Activated T-helper 1 cell treated with anti-CD3 and anti-CD28 coated beads, Interleukin-2, amount 50 U/mL, for 16 hours (primary cell): ENCODE measurements at regions not wholly inside any gene's neighbourhood (a gene's known extent, or its start where the extent isn't known, plus 50 kb on each side); places are given as distances from the start of the nearest gene placed in this dataset.

ENCODE experiments used
- DNase-seq, 2 donors: peaks; one replicate each; pipeline ENCODE4 v3.0.0-alpha.2; 2020; ENCODE audit warnings: low read depth in 1 of 2, low spot score in 1 of 2

- no peak for DNase-seq
Measured at GRCh38 chr18:8536231-8536630, 73.0 kb upstream of the RAB12 start.

GRCh38 chr18:8536922-8537321, 72.3 kb upstream of the RAB12 start:
- DNase-seq = no peak

GRCh38 chr18:8537400-8537799, 71.8 kb upstream of the RAB12 start:
- no peak for DNase-seq

- no peak for DNase-seq
Measured at GRCh38 chr18:8538935-8539334, 70.3 kb upstream of the RAB12 start.

- DNase-seq = no peak
Measured at GRCh38 chr18:8546677-8547076, 62.6 kb upstream of the RAB12 start.

- no peak for DNase-seq
Measured at GRCh38 chr18:8548186-8548585, 61.1 kb upstream of the RAB12 start.

- no peak for DNase-seq
Measured at GRCh38 chr18:8549254-8549757, 59.9 kb upstream of the RAB12 start.

GRCh38 chr18:8552151-8552550, 57.1 kb upstream of the RAB12 start:
- DNase-seq = no peak

GRCh38 chr18:8554354-8554753, 54.9 kb upstream of the RAB12 start:
- DNase-seq = no peak

GRCh38 chr18:8556424-8556823, 52.8 kb upstream of the RAB12 start:
- DNase-seq = no peak
